Muscle layer of colon (tissue), 2 donors: ENCODE measurements at regions not wholly inside any gene's neighbourhood (a gene's known extent, or its start where the extent isn't known, plus 50 kb on each side); places are given as distances from the start of the nearest gene placed in this dataset.

Experiments used
- H3K27ac ChIP-seq: one replicate; pipeline ENCODE4 v1.7.0; 2013; ENCODE audit warnings: low read depth, mild to moderate bottlenecking, low read length, moderate library complexity
- H3K27me3 ChIP-seq, 2 donors: one replicate each; pipeline ENCODE4 v1.7.0; 2013; ENCODE audit warnings: low read length in 2 of 2, mild to moderate bottlenecking in 2 of 2; ENCODE audit not compliant: insufficient read depth in 2 of 2, control insufficient read depth in 1 of 2
- H3K36me3 ChIP-seq: one replicate; pipeline ENCODE4 v1.7.0; 2013; ENCODE audit warnings: mild to moderate bottlenecking, low read length; ENCODE audit not compliant: insufficient read depth
- H3K4me1 ChIP-seq: one replicate; pipeline ENCODE4 v1.7.0; 2013; ENCODE audit warnings: mild to moderate bottlenecking, low read length; ENCODE audit not compliant: insufficient read depth
- H3K4me3 ChIP-seq, 2 donors: one replicate each; pipeline ENCODE4 v1.7.0; 2013; ENCODE audit warnings: low read length in 2 of 2, low read depth in 1 of 2, mild to moderate bottlenecking in 1 of 2, moderate library complexity in 1 of 2
- H3K9ac ChIP-seq: one replicate; pipeline ENCODE4 v1.7.0; 2013; ENCODE audit warnings: low read length
- H3K9me3 ChIP-seq: one replicate; pipeline ENCODE4 v1.7.0; 2013; ENCODE audit warnings: mild to moderate bottlenecking, low read length
- donor health status: abdominal sarcoma.
- donor health status: Adenocarcinoma of cecum.

GRCh38 chr5:104198156-104198555 is 635.6 kb upstream of the NUDT12 start:
- Histone ChIP-seq H3K4me1 (no peaks in the 10 kb centered on the region), H3K9me3 (no peaks in the 10 kb centered on the region), H3K27ac (no peak overlapping the region), H3K36me3 (no peaks in the 10 kb centered on the region), H3K9ac (no peak overlapping the region), H3K27me3 (no peaks in the 10 kb centered on the region), H3K4me3 (no peak overlapping the region)

- no peak overlapping the region for H3K27ac ChIP-seq
- H3K4me1 ChIP-seq, result no peaks in the 10 kb centered on the region
- H3K4me3 ChIP-seq, result no peak overlapping the region
- H3K36me3 ChIP-seq, result no peaks in the 10 kb centered on the region
- H3K9ac ChIP-seq, result no peak overlapping the region
- H3K9me3 ChIP-seq, result no peaks in the 10 kb centered on the region
- no peaks in the 10 kb centered on the region for H3K27me3 ChIP-seq
These were observed 627.3 kb upstream of the NUDT12 start for GRCh38 chr5:104189909-104190308.

GRCh38 chr5:104189031-104189430 is 626.4 kb upstream of the NUDT12 start:
- Histone ChIP-seq H3K4me3 (no peak overlapping the region), H3K4me1 (no peaks in the 10 kb centered on the region), H3K27ac (no peak overlapping the region), H3K9ac (no peak overlapping the region), H3K27me3 (no peaks in the 10 kb centered on the region), H3K9me3 (no peaks in the 10 kb centered on the region), H3K36me3 (no peaks in the 10 kb centered on the region)

- H3K4me3 ChIP-seq, result no peak overlapping the region
- H3K9ac ChIP-seq, result no peak overlapping the region
- H3K9me3 ChIP-seq, result no peaks in the 10 kb centered on the region
- H3K27ac ChIP-seq, result no peak overlapping the region
- H3K36me3 ChIP-seq, result no peaks in the 10 kb centered on the region
- H3K4me1 ChIP-seq, result no peaks in the 10 kb centered on the region
- H3K27me3 ChIP-seq, result no peaks in the 10 kb centered on the region
These were observed 625.1 kb upstream of the NUDT12 start for GRCh38 chr5:104187656-104188055.

GRCh38 chr5:104186510-104186909 is 623.9 kb upstream of the NUDT12 start:
- Histone ChIP-seq H3K9ac (no peak overlapping the region), H3K27ac (no peak overlapping the region), H3K4me3 (no peak overlapping the region), H3K27me3 (no peaks in the 10 kb centered on the region), H3K4me1 (no peaks in the 10 kb centered on the region), H3K9me3 (no peaks in the 10 kb centered on the region), H3K36me3 (no peaks in the 10 kb centered on the region)

- Histone ChIP-seq H3K9ac (no peak overlapping the region), H3K36me3 (no peaks in the 10 kb centered on the region), H3K27ac (no peak overlapping the region), H3K4me1 (no peaks in the 10 kb centered on the region), H3K27me3 (no peaks in the 10 kb centered on the region), H3K4me3 (no peak overlapping the region), H3K9me3 (no peaks in the 10 kb centered on the region)
These were observed 623.5 kb upstream of the NUDT12 start for GRCh38 chr5:104186100-104186499.

GRCh38 chr5:104184264-104184663 is 621.7 kb upstream of the NUDT12 start:
- Histone ChIP-seq H3K27me3 (no peaks in the 10 kb centered on the region), H3K27ac (no peak overlapping the region), H3K4me1 (no peaks in the 10 kb centered on the region), H3K4me3 (no peak overlapping the region), H3K9me3 (no peaks in the 10 kb centered on the region), H3K36me3 (no peaks in the 10 kb centered on the region), H3K9ac (no peak overlapping the region)

- Histone ChIP-seq H3K27ac (no peak overlapping the region), H3K36me3 (no peaks in the 10 kb centered on the region), H3K4me3 (no peak overlapping the region), H3K9ac (no peak overlapping the region), H3K4me1 (no peaks in the 10 kb centered on the region), H3K27me3 (no peaks in the 10 kb centered on the region), H3K9me3 (no peaks in the 10 kb centered on the region)
These were observed 616.4 kb upstream of the NUDT12 start for GRCh38 chr5:104178829-104179456.

- Histone ChIP-seq H3K36me3 (no peaks in the 10 kb centered on the region), H3K27ac (no peak overlapping the region), H3K4me3 (no peak overlapping the region), H3K9ac (no peak overlapping the region), H3K27me3 (no peaks in the 10 kb centered on the region), H3K9me3 (no peaks in the 10 kb centered on the region), H3K4me1 (no peaks in the 10 kb centered on the region)
These were observed 615.5 kb upstream of the NUDT12 start for GRCh38 chr5:104178066-104178465.

- H3K36me3 ChIP-seq, result no peaks in the 10 kb centered on the region
- no peak overlapping the region for H3K27ac ChIP-seq
- no peak overlapping the region for H3K4me3 ChIP-seq
- H3K9ac ChIP-seq, result no peak overlapping the region
- H3K9me3 ChIP-seq, result no peaks in the 10 kb centered on the region
- no peaks in the 10 kb centered on the region for H3K4me1 ChIP-seq
- no peaks in the 10 kb centered on the region for H3K27me3 ChIP-seq
These were observed 615.1 kb upstream of the NUDT12 start for GRCh38 chr5:104177651-104178050.

GRCh38 chr5:104172976-104173375 is 610.4 kb upstream of the NUDT12 start:
- Histone ChIP-seq H3K4me3 (no peak overlapping the region), H3K4me1 (no peaks in the 10 kb centered on the region), H3K9me3 (no peaks in the 10 kb centered on the region), H3K27ac (no peak overlapping the region), H3K36me3 (no peaks in the 10 kb centered on the region), H3K27me3 (no peaks in the 10 kb centered on the region), H3K9ac (no peak overlapping the region)

GRCh38 chr5:104171958-104172690 is 609.5 kb upstream of the NUDT12 start:
- Histone ChIP-seq H3K4me1 (no peaks in the 10 kb centered on the region), H3K27ac (no peak overlapping the region), H3K36me3 (no peaks in the 10 kb centered on the region), H3K9me3 (no peaks in the 10 kb centered on the region), H3K9ac (no peak overlapping the region), H3K4me3 (no peak overlapping the region), H3K27me3 (no peaks in the 10 kb centered on the region)
